OCI-LY3 (cell line): ENCODE measurements at regions not wholly inside any gene's neighbourhood (a gene's known extent, or its start where the extent isn't known, plus 50 kb on each side); places are given as distances from the start of the nearest gene placed in this dataset.
A peak's percentile ranks its signal among the peaks of the same experiment; 100 is the strongest.

Source experiments
- H2AFZ ChIP-seq: fragments of 200-600, 300-600 bp; shearing (Covaris generic); 2 replicates; pipeline ENCODE4 v1.6.0; 2014; ENCODE audit warnings: antibody characterized with exemption, low read depth, low read length
- H3K27ac ChIP-seq: fragments of 200-600, 300-600 bp; sonication (generic); 2 replicates; pipeline ENCODE4 v1.5.1; 2014; ENCODE audit warnings: mild to moderate bottlenecking, low read length, moderate library complexity, mixed read lengths
- H3K27me3 ChIP-seq: fragments of 200-600, 300-600 bp; sonication (generic); 2 replicates; pipeline ENCODE4 v1.6.1; 2014; ENCODE audit warnings: low read depth, low read length, mixed read lengths
- H3K36me3 ChIP-seq: fragments of 200-600, 300-600 bp; sonication (generic); replicated peaks from 2 replicates; pipeline ENCODE3; 2014; ENCODE audit warnings: low read depth, low read length, mixed read lengths
- H3K4me1 ChIP-seq: fragments of 300-600, 200-600 bp; sonication (generic); 2 replicates; pipeline ENCODE4 v1.6.1; 2014; ENCODE audit warnings: low read length, mixed read lengths
- H3K4me2 ChIP-seq: fragments of 200-600, 300-600 bp; sonication (generic); 2 replicates; pipeline ENCODE4 v1.6.1; 2014; ENCODE audit warnings: low read length, mixed read lengths
- H3K4me3 ChIP-seq: fragments of 300-600, 200-600 bp; sonication (generic); 2 replicates; pipeline ENCODE4 v1.5.1; 2014; ENCODE audit warnings: antibody characterized with exemption, mild to moderate bottlenecking, low read length, moderate library complexity
- H3K79me2 ChIP-seq: fragments of 300-600, 200-600 bp; shearing (Covaris generic); 2 replicates; pipeline ENCODE4 v1.6.1; 2014; ENCODE audit warnings: mild to moderate bottlenecking, low read length, mixed read lengths
- H3K9ac ChIP-seq: fragments of 300-600, 200-600 bp; shearing (Covaris generic); 2 replicates; pipeline ENCODE4 v1.6.0; 2014; ENCODE audit warnings: mild to moderate bottlenecking, low read length, moderate library complexity
- H3K9me3 ChIP-seq: fragments of 200-600, 300-600 bp; shearing (Covaris generic); 2 replicates; pipeline ENCODE4 v1.6.1; 2014; ENCODE audit warnings: low read length, mixed read lengths; ENCODE audit not compliant: insufficient read depth
- H4K20me1 ChIP-seq: fragments of 200-600, 300-600 bp; sonication (generic); 2 replicates; pipeline ENCODE4 v1.6.1; 2016; ENCODE audit warnings: low read length, mixed read lengths; ENCODE audit not compliant: insufficient read depth
- EZH2phosphoT487 ChIP-seq: fragments of 200-600 bp; shearing (Covaris generic); IDR thresholded peaks from 2 replicates; pipeline ENCODE4 v1.6.1; 2018; ENCODE audit warnings: antibody characterized with exemption, mixed run types, low read depth
- TF ChIP-seq, protein P1 (sequence below): fragments of 200-600, 300-600 bp; sonication (generic); IDR thresholded peaks from 2 replicates; pipeline ENCODE4 v1.5.1; 2014; ENCODE audit warnings: antibody characterized with exemption, low read length, low read depth

- no peak for TF ChIP-seq EZH2phosphoT487
- TF ChIP-seq, protein P1, sequence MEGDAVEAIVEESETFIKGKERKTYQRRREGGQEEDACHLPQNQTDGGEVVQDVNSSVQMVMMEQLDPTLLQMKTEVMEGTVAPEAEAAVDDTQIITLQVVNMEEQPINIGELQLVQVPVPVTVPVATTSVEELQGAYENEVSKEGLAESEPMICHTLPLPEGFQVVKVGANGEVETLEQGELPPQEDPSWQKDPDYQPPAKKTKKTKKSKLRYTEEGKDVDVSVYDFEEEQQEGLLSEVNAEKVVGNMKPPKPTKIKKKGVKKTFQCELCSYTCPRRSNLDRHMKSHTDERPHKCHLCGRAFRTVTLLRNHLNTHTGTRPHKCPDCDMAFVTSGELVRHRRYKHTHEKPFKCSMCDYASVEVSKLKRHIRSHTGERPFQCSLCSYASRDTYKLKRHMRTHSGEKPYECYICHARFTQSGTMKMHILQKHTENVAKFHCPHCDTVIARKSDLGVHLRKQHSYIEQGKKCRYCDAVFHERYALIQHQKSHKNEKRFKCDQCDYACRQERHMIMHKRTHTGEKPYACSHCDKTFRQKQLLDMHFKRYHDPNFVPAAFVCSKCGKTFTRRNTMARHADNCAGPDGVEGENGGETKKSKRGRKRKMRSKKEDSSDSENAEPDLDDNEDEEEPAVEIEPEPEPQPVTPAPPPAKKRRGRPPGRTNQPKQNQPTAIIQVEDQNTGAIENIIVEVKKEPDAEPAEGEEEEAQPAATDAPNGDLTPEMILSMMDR: no peak
- H3K79me2 ChIP-seq: no peaks in the 10 kb centered on the region
- H3K9me3 ChIP-seq: no peaks in the 10 kb centered on the region
- H3K4me2 ChIP-seq: no peak overlapping the region
- H4K20me1 ChIP-seq: no peaks in the 10 kb centered on the region
- H3K27ac ChIP-seq: no peak overlapping the region
- peaks cover 6% of the 10 kb centered on the region; the same call in 1 of the 2 replicates for H3K4me1 ChIP-seq
- no peaks in the 10 kb centered on the region for H3K27me3 ChIP-seq
- no peak overlapping the region for H3K9ac ChIP-seq
- no peaks in the 10 kb centered on the region for H3K36me3 ChIP-seq
- H2AFZ ChIP-seq: no peak overlapping the region
- H3K4me3 ChIP-seq: no peak overlapping the region
These were observed 333.3 kb upstream of the CDH2 start for GRCh38 chr18:28510210-28510609.

- Histone ChIP-seq H3K4me2 (no peak overlapping the region), H2AFZ (no peak overlapping the region), H3K27me3 (no peaks in the 10 kb centered on the region), H3K79me2 (no peaks in the 10 kb centered on the region), H4K20me1 (no peaks in the 10 kb centered on the region), H3K27ac (no peak overlapping the region), H3K4me1 (no peaks in the 10 kb centered on the region), H3K9ac (no peak overlapping the region), H3K9me3 (no peaks in the 10 kb centered on the region), H3K4me3 (no peak overlapping the region), H3K36me3 (no peaks in the 10 kb centered on the region)
- TF ChIP-seq EZH2phosphoT487: no peak
- TF ChIP-seq, protein P1: no peak
These were observed 327.1 kb upstream of the CDH2 start for GRCh38 chr18:28504066-28504465.

- Histone ChIP-seq H3K27me3 (no peaks in the 10 kb centered on the region), H3K4me1 (no peaks in the 10 kb centered on the region), H4K20me1 (no peaks in the 10 kb centered on the region), H3K79me2 (no peaks in the 10 kb centered on the region), H2AFZ (no peak overlapping the region), H3K4me3 (no peak overlapping the region), H3K36me3 (no peaks in the 10 kb centered on the region), H3K27ac (no peak overlapping the region), H3K4me2 (no peak overlapping the region), H3K9ac (no peak overlapping the region), H3K9me3 (no peaks in the 10 kb centered on the region)
- TF ChIP-seq, protein P1: no peak
- no peak for TF ChIP-seq EZH2phosphoT487
These were observed 317.2 kb upstream of the CDH2 start for GRCh38 chr18:28494151-28494550.

DNA sequence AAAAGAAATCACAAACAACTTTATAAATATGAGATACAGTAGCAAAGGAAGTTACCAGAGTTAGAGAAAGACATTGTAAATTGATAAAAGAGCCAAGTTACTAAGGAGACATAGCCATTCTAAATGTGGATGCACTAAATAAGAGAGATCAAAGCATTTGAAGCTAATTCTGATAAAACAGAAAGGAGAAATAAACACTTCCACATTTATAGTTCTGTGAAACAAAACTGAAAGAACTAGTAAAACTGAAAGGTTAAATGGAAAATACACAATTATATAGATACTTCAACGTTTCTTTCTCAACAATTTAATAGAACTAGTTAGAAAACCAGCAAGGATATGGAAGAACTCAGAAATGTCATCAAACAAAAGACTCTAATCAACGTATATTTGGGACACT is 309.0 kb upstream of the CDH2 start:
- peaks cover 5% of the 10 kb centered on the region for H3K36me3 ChIP-seq
- peaks cover 6% of the 10 kb centered on the region for H3K9me3 ChIP-seq
- no peak overlapping the region for H3K4me3 ChIP-seq
- no peak overlapping the region for H2AFZ ChIP-seq
- H3K4me2 ChIP-seq: peak overlapping the region; percentile 34
- no peaks in the 10 kb centered on the region for H4K20me1 ChIP-seq
- H3K9ac ChIP-seq: no peak overlapping the region
- TF ChIP-seq EZH2phosphoT487: no peak
- TF ChIP-seq, protein P1: no peak
- H3K79me2 ChIP-seq: no peaks in the 10 kb centered on the region
- peak overlapping the region; percentile 1; the same call in 1 of the 2 replicates for H3K27ac ChIP-seq
- H3K4me1 ChIP-seq: peaks cover 22% of the 10 kb centered on the region
- H3K27me3 ChIP-seq: no peaks in the 10 kb centered on the region
